GM12891 (cell line): ENCODE measurements at regions not wholly inside any gene's neighbourhood (a gene's known extent, or its start where the extent isn't known, plus 50 kb on each side); places are given as distances from the start of the nearest gene placed in this dataset.

Experiments used
- POLR2A ChIP-seq: IDR thresholded peaks from 2 replicates; pipeline ENCODE4 v1.6.1; 2011; ENCODE audit warnings: low read depth, low read length, control low read depth
- POLR2AphosphoS5 ChIP-seq: IDR thresholded peaks from 2 replicates; pipeline ENCODE4 v1.6.1; 2011; ENCODE audit warnings: low read depth, low read length, control low read depth

GRCh38 chrX:67353651-67354370 lies 190.0 kb upstream of the AR start:
- TF ChIP-seq POLR2A = no peak
- no peak for TF ChIP-seq POLR2AphosphoS5
